ENCODE measurements at regions not wholly inside any gene's neighbourhood (a gene's known extent, or its start where the extent isn't known, plus 50 kb on each side); places are given as distances from the start of the nearest gene placed in this dataset.

DNA sequence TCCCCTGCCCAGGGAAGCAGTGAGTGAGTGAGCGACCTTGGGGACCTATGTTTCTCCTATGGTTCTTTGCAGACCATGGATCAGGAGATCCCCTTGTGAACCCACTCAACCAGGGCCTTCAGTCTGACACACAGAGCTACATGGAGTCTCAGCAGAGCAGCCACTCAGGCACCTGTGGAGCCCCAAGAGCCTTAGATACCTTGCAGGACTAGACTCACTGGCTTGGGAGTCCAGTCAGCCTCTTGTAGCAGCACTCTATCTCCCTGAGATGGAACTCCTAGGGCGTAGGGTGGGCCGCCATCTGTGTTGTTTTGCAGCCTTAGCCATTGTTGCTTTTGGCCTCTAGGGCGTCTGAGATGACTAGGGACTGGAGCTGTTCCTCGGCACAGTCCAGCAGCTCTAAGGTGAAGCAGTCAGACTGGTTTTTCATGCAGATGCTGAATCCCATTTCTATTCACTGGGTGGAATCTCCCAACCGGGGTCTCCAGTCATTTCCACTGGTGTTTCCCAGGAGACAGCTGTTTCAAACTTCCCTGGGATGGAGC, 284.6 kb upstream of the RPS23 start:
- H3K27ac Mint-ChIP-seq: no peak overlapping the region
- TF ChIP-seq, protein P1, sequence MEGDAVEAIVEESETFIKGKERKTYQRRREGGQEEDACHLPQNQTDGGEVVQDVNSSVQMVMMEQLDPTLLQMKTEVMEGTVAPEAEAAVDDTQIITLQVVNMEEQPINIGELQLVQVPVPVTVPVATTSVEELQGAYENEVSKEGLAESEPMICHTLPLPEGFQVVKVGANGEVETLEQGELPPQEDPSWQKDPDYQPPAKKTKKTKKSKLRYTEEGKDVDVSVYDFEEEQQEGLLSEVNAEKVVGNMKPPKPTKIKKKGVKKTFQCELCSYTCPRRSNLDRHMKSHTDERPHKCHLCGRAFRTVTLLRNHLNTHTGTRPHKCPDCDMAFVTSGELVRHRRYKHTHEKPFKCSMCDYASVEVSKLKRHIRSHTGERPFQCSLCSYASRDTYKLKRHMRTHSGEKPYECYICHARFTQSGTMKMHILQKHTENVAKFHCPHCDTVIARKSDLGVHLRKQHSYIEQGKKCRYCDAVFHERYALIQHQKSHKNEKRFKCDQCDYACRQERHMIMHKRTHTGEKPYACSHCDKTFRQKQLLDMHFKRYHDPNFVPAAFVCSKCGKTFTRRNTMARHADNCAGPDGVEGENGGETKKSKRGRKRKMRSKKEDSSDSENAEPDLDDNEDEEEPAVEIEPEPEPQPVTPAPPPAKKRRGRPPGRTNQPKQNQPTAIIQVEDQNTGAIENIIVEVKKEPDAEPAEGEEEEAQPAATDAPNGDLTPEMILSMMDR (conservative IDR thresholded peaks at IDR 0.05): no peak
- H3K4me1 Mint-ChIP-seq (ENCODE audit: unreplicated experiment): no peaks in the 10 kb centered on the region
- DNase-seq (ENCODE audit: extremely low spot score, unreplicated experiment): no peak
- H3K9me3 Mint-ChIP-seq: peaks cover 9% of the 10 kb centered on the region
- no peaks in the 10 kb centered on the region for H3K27me3 Mint-ChIP-seq
- H3K4me3 Mint-ChIP-seq: no peak overlapping the region
- no peaks in the 10 kb centered on the region for H3K36me3 Mint-ChIP-seq

DNA sequence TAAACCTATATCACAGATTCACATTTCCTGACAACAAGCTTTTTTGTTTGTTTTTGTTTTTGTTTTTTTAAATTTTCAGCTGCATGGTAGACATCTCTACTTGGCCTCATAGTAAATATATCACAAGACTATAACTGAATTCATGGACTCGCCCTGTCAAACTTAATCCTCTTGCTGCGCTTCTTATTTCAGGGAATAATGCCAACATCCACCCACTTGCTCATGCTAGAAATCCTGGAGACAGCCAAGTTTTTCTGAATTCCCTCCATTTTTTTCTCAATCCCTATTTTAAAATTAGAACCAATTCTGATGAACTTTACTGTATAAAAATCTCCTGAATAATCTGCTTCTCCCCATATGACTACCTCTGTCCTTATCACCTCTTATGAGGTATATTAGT, 283.6 kb upstream of the RPS23 start:
- TF ChIP-seq, protein P1 (conservative IDR thresholded peaks at IDR 0.05): no peak
- Mint-ChIP-seq H3K4me1 (ENCODE audit: unreplicated experiment) (no peaks in the 10 kb centered on the region), H3K27ac (no peak overlapping the region), H3K4me3 (no peak overlapping the region), H3K36me3 (no peaks in the 10 kb centered on the region), H3K9me3 (peaks cover 14% of the 10 kb centered on the region), H3K27me3 (no peaks in the 10 kb centered on the region)
- no peak for DNase-seq (ENCODE audit: extremely low spot score, unreplicated experiment)

DNA sequence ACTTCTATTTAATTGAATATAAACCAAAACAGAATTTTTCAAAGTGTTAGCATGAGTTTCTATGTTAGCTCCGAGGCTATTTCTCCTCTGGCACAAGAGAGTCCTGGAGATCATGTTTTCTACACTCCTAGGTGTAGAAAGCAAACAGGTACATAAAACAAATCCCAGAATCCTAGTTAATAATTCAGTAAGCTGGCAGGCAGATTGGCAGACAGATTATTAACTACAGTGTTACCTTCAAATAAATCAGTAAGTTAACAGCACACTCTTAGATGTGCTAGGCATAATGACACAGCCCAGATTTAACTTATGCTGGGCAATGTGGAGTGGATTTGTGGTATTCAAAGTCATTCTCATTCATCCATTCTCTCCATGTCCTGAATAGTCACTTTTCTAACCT, 282.8 kb upstream of the RPS23 start:
- TF ChIP-seq, protein P1 (conservative IDR thresholded peaks at IDR 0.05): no peak
- Mint-ChIP-seq H3K27ac (no peak overlapping the region), H3K4me1 (ENCODE audit: unreplicated experiment) (no peaks in the 10 kb centered on the region), H3K27me3 (no peaks in the 10 kb centered on the region), H3K4me3 (no peak overlapping the region), H3K36me3 (no peaks in the 10 kb centered on the region), H3K9me3 (peaks cover 14% of the 10 kb centered on the region)
- no peak for DNase-seq (ENCODE audit: extremely low spot score, unreplicated experiment)

DNA sequence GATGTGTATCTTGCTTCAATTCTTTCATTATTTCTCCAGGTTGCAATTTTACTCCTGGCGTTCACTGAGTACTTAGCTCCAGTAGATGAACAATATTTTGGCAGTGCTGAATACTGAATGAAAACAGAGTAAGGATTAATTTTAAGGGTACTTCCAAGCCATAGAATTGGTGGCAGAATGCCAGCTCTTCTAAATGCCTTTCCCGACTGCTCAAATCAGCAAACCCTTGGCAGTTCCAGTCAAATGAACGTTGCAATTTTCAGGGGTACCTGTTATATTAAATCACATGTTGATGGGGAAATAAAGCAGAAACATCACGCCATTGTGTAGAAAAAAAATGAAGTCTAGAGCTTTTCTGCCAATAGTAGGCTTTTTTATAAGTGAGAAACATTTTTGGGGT, 282.4 kb upstream of the RPS23 start:
- TF ChIP-seq, protein P1 (conservative IDR thresholded peaks at IDR 0.05): no peak
- no peak for DNase-seq (ENCODE audit: extremely low spot score, unreplicated experiment)
- Mint-ChIP-seq H3K27me3 (no peaks in the 10 kb centered on the region), H3K4me1 (ENCODE audit: unreplicated experiment) (no peaks in the 10 kb centered on the region), H3K9me3 (peaks cover 14% of the 10 kb centered on the region), H3K4me3 (no peak overlapping the region), H3K36me3 (no peaks in the 10 kb centered on the region), H3K27ac (no peak overlapping the region)

DNA sequence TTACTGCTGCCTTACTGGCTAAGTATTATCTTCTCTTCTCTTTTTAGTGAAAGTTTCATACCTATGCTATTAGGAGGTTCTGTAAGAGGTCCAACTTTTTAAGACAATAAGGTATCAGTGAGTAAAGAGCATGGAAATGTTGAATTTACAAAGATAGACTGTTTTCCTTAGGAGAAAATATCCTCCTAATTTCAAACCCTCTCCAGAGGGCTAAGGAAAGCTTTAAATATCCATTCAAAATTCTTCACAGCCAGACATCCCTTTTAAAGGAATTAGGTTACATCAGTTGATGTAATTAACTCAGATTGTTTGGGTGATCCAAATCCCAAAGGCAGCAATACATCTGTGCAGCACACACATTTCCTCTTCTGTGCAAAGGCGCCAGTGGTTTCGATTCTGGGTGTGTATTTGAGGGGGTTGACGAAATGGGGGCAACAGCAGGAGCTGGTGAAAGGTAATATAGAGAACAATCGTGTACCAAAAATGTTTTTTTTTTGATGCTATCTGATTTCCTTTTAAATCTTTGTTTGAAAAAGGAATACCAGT, 273.8 kb upstream of the RPS23 start:
- H3K4me1 Mint-ChIP-seq (ENCODE audit: unreplicated experiment): peaks cover 7% of the 10 kb centered on the region
- no peak for DNase-seq (ENCODE audit: extremely low spot score, unreplicated experiment)
- H3K4me3 Mint-ChIP-seq: peak overlapping the region; percentile 3
- no peaks in the 10 kb centered on the region for H3K27me3 Mint-ChIP-seq
- H3K9me3 Mint-ChIP-seq: no peaks in the 10 kb centered on the region
- H3K27ac Mint-ChIP-seq: no peak overlapping the region
- TF ChIP-seq, protein P1 (conservative IDR thresholded peaks at IDR 0.05): no peak
- H3K36me3 Mint-ChIP-seq: no peaks in the 10 kb centered on the region

All from type B pancreatic cell (in vitro differentiated cells).